PC-9 (cell line): ENCODE measurements at regions not wholly inside any gene's neighbourhood (a gene's known extent, or its start where the extent isn't known, plus 50 kb on each side); places are given as distances from the start of the nearest gene placed in this dataset.

Experiments
- CTCF ChIP-seq: fragments of 200-600 bp; sonication (generic); conservative IDR thresholded peaks from 2 replicates; pipeline ENCODE4 v1.6.1; 2017; ENCODE audit warnings: mixed run types, antibody characterized with exemption, mild to moderate bottlenecking, moderate library complexity
- EZH2 ChIP-seq: fragments of 200-600 bp; sonication (generic); IDR thresholded peaks from 2 replicates; pipeline ENCODE4 v1.8.0; 2017; ENCODE audit warnings: antibody characterized with exemption, low read depth

DNA sequence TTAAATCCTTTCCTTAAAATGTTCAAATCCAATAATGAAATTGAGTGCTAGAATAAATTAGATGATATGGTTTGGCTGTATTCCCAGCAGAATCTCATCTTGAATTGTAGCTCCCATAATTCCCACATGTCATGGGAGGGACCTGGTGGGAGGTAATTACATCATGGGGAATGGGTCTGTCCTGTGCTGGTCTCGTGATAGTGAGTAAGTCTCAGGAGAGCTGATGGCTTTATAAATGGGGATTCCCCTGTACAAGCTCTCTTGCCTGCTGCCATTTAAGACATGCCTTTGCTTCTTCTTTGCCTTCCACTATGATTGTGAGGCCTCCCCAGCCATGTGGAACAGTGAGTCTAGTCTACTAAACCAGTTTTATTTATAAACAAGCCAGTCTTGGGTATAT lies 508.5 kb downstream of the ETNK1 start:
- no peak for TF ChIP-seq CTCF
- TF ChIP-seq EZH2, result no peak
